ENCODE measurements at regions not wholly inside any gene's neighbourhood (a gene's known extent, or its start where the extent isn't known, plus 50 kb on each side); places are given as distances from the start of the nearest gene placed in this dataset.

GRCh38 chr18:26637983-26638382, 89.6 kb upstream of the KCTD1 start (continued):
- TF ChIP-seq CERS6 (CRISPR knock-in tag; IDR thresholded peaks at IDR 0.05) = no peak
- no peak for TF ChIP-seq KLF13 (CRISPR knock-in tag; IDR thresholded peaks at IDR 0.05)
- no peak for TF ChIP-seq ZBTB42 (CRISPR knock-in tag; IDR thresholded peaks at IDR 0.05)

- ChIA-PET POLR2A (no interaction called here), CTCF (ENCODE audit: low intra/inter-chr PET ratio, low total read pairs) (no interaction called here)
- H3K9ac ChIP-seq (ENCODE audit: insufficient read depth, low read depth, low read length) = no peak overlapping the region
- H3K4me3 ChIP-seq (replicated peaks in 1 of 3; ENCODE audit: insufficient read depth in 1 of 3, low read depth in 2 of 3, low read length in 3 of 3) = no peak overlapping the region
- no peak overlapping the region for H3K27ac ChIP-seq (ENCODE audit: extremely low read length, insufficient read depth, low read length)
- no peak for TF ChIP-seq KLF6 (CRISPR knock-in tag; IDR thresholded peaks at IDR 0.05)
- TF ChIP-seq KDM5A (IDR thresholded peaks at IDR 0.05; ENCODE audit: borderline replicate concordance, low read length) = no peak
- TF ChIP-seq THAP8 (CRISPR knock-in tag; IDR thresholded peaks at IDR 0.05; ENCODE audit: borderline replicate concordance) = no peak
- TF ChIP-seq ZNF253 (CRISPR knock-in tag; IDR thresholded peaks at IDR 0.05; ENCODE audit: borderline replicate concordance) = no peak
- no peak for TF ChIP-seq ELK4 (CRISPR knock-in tag; IDR thresholded peaks at IDR 0.05; ENCODE audit: borderline replicate concordance)
- TF ChIP-seq PAX8 (CRISPR knock-in tag; IDR thresholded peaks at IDR 0.05; ENCODE audit: borderline replicate concordance) = no peak
- H3K4me1 ChIP-seq (ENCODE audit: insufficient read depth, low read length) = no peaks in the 10 kb centered on the region
- WGBS (ENCODE audit: low lambda C conversion rate) = 15% methylated on average over 8 of the region's 8 CpGs
- no peaks in the 10 kb centered on the region for H4K20me1 ChIP-seq (ENCODE audit: insufficient read depth, low read length)
- no peak for DNase-seq (ENCODE audit: low spot score)
- peaks cover 0 to 59% of the 10 kb centered on the region in 2 experiments; a peak in 4 of 5 replicates for H3K27me3 ChIP-seq (ENCODE audit: control insufficient read depth in 1 of 2, insufficient read depth in 2 of 2, low read length in 2 of 2)
- H3K36me3 ChIP-seq (replicated peaks in 1 of 2; ENCODE audit: control insufficient read depth in 1 of 2, insufficient read depth in 2 of 2, low read length in 2 of 2) = no peaks in the 10 kb centered on the region
- FAIRE-seq = no peak
- no peaks in the 10 kb centered on the region for H3K9me3 ChIP-seq (ENCODE audit: low read length)
- intact Hi-C loops (cut with micrococcal nuclease; ENCODE audit: unreplicated experiment) = no loop called here
- no peak overlapping the region for H2AFZ ChIP-seq (ENCODE audit: low read length)
- BruUV-seq (replicated peaks) = no TSS peak
- H3K4me2 ChIP-seq (ENCODE audit: low read depth, low read length) = no peak overlapping the region
- H3K79me2 ChIP-seq (ENCODE audit: insufficient read depth, low read length) = no peaks in the 10 kb centered on the region
- ATAC-seq = no peak
- in situ Hi-C loops (cut with HindIII; ENCODE audit: extremely low pct_ligation_motif_present, low pct_unique_long_range_greater_than_20kb) = no loop called here
These were observed 89.0 kb upstream of the KCTD1 start for GRCh38 chr18:26637324-26637723.
